Retinal pigment epithelial cell (primary cell): ENCODE measurements at regions not wholly inside any gene's neighbourhood (a gene's known extent, or its start where the extent isn't known, plus 50 kb on each side); places are given as distances from the start of the nearest gene placed in this dataset.
"Not testable (repeated sequence)": the region's sequence is repeated elsewhere in the genome, so short reads cannot be mapped to it uniquely, and the experiment has no call there.

Source experiments
- DNase-seq: peaks from one replicate; pipeline ENCODE4 v3.0.0-alpha.2; 2010; ENCODE audit warnings: low read depth
- H3K4me3 ChIP-seq: 2 replicates; pipeline ENCODE4 v1.5.1; 2011; ENCODE audit warnings: mild to moderate bottlenecking, low read length, control low read depth, moderate library complexity
- CTCF ChIP-seq: conservative IDR thresholded peaks from 2 replicates; pipeline ENCODE4 v1.5.1; 2011; ENCODE audit warnings: low read depth, low read length, control low read depth, inconsistent platforms

DNA sequence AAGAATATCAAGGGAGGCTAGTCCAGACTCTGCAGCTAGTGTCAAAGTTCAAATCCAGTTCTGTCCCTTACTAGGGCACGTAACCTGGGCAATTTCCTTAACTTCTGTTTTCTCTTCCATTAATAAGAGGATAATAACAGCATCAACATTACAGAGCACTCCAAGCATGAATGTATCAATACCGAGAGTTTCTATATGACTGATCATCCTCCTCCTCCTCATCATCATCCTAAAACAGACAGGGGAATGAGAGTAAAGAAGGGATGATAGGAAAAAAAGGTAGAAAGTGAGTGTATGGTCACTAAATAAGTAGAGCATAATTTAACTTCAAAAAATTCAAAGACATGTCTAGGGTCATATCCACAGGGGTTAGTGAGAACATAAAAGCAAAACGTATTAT, 171.4 kb downstream of the NDUFA12 start:
- H3K4me3 ChIP-seq, result no peak overlapping the region
- TF ChIP-seq CTCF, result no peak
- DNase-seq, result no peak

DNA sequence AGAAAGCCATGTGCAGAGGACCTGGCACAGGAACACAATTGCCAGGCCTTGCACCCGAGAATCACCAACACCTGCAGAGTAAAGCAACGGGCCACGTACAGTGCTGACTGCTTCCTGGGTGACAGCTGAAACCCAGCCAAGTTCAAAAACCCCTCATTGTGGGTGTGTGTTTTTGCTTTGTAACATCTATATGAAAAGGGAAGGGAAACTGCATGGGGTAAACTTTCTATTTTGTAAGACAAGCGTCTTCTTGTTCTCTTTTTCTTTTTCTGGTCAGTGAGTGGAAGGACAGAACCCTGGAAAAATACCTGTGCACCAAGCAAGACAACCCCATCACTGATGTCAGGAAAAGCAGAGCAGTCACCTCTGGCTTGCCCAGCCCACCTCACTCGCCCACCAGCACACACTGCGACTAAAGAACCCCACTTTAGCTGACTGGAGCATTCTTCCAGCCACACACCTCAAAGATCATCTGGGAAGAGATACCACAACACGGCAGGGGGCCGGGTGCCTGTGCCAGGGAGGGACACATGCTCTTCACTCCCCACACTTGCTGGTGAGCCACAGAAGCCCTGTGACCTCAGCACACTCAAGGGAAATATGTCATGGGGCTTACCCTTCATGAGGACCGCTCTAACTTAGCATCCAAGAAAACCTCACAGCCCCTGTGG, 172.3 kb downstream of the NDUFA12 start:
- TF ChIP-seq CTCF, result no peak
- DNase-seq, result no peak
- no peak overlapping the region for H3K4me3 ChIP-seq

DNA sequence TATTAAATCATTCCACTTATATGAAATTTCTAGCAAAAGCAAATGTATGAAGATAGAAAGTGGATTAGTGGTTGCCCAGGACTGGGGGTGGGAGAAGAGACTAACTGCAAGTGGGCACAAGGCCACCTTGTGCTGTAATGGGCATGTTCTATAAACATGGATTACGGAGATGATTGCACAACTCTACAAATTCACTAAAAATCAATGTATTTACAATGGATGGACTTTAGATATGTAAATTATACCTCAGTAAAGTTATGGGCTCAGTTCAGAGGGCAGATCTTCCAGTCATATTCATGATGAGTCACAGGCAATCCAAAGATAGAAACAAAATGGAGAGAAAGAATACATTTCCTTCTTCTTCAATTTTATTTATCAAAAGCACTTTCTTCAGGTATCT, 173.9 kb downstream of the NDUFA12 start:
- DNase-seq, result no peak
- TF ChIP-seq CTCF, result no peak
- no peak overlapping the region for H3K4me3 ChIP-seq

- TF ChIP-seq CTCF, result no peak
- no peak for DNase-seq
- no peak overlapping the region for H3K4me3 ChIP-seq
Measured at GRCh38 chr12:94819011-94819410, 168.7 kb upstream of the TMCC3 start.

DNA sequence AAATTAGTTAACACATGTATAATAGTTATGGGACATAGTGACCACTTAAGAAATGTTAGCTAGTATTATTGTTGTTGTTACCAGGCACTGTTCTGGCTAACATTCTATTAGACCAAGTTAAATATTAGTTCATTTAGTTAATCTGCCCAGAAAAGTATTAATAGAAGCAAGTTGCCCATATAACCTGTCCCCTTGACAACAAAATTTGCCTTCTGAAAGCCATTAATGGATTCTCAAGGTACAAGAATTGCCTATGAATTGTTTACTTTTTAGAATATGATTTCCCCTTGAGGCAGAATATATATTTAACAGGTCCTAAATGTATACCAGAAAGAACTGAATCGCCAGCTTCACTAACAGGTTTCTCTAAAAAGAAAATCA, 167.3 kb upstream of the TMCC3 start:
- TF ChIP-seq CTCF, result no peak
- no peak for DNase-seq
- H3K4me3 ChIP-seq, result no peak overlapping the region

- not testable (repeated sequence) for DNase-seq, H3K4me3 ChIP-seq
Measured at GRCh38 chr12:94817201-94817600, 166.8 kb upstream of the TMCC3 start.

DNA sequence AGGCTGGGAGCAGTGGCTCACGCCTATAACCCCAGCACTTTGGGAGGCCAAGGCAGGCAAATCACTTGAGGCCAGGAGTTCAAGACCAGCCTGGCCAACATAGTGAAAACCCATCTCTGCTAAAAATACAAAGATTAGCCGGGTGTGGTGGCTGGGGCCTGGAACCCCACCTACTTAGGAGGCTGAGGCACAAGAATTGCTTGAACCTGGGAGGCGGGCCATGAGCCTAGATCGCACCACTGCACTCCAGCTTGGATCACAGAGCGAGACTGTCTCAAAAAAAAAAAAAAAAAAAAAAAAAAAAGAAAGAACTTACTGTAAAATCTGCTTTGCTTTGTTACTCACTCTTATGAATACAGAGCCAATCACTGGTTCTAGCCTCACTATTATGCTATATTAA, 166.4 kb upstream of the TMCC3 start:
- H3K4me3 ChIP-seq, DNase-seq: not testable (repeated sequence)

DNA sequence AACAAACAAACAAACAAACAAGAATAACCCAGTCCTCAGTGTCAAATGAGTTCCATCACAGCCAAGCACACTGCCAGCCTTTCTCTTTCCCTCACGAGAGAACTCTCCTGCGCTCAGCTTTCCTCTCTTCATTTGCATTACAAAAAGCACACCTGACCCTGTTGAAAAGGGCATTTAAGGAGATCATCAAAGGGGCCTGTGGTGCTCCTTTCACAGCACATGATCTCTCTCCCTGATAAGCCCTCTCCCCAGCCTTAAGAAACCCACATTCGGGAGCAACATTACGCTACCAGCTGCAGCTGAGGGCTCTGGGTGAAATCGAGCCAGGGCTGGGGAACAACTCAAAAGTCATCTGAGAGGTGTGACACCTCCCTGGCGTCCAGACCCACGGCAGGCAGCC, 165.6 kb upstream of the TMCC3 start:
- no peak for TF ChIP-seq CTCF
- DNase-seq, result no peak
- H3K4me3 ChIP-seq, result no peak overlapping the region
